ENCODE measurements at regions not wholly inside any gene's neighbourhood (a gene's known extent, or its start where the extent isn't known, plus 50 kb on each side); places are given as distances from the start of the nearest gene placed in this dataset.
A peak's percentile ranks its signal among the peaks of the same experiment; 100 is the strongest.

DNA sequence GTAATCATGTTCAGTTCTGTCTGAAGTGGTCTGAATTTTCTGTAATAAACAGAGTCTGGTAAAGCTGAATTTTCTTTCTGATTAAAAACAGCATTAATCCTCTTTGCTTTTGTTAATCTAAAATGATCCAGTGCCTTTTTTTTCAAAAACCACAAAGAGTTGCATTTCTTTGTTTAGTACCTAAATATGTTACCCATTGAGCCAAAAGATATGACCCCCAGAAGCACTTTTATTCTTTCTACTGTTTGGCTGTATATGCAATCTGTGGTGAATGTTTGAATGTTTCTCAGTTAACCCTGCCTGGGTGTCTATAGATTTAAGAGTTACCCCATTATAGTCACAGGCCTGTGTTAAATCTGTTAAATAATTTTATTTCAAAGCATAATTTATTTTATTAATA lies 394.8 kb downstream of the PTPRC start:
- TF ChIP-seq CTCF (IDR thresholded peaks at IDR 0.05; ENCODE audit: control extremely low read depth, extremely low read depth, low read depth, missing control alignments), result no peak
- ChIA-PET POLR2A (no interaction called here), CTCF (interaction anchor here (1.2 kb wide), 1 partner anchor 8 kb away, joined by 3 read pairs; no protein-coding TSS in a partner anchor)
- no peak for DNase-seq (ENCODE audit: extremely low spot score)

GRCh38 chr1:199038156-199038555 lies 399.3 kb downstream of the PTPRC start:
- POLR2A ChIA-PET, result no interaction called here

DNA sequence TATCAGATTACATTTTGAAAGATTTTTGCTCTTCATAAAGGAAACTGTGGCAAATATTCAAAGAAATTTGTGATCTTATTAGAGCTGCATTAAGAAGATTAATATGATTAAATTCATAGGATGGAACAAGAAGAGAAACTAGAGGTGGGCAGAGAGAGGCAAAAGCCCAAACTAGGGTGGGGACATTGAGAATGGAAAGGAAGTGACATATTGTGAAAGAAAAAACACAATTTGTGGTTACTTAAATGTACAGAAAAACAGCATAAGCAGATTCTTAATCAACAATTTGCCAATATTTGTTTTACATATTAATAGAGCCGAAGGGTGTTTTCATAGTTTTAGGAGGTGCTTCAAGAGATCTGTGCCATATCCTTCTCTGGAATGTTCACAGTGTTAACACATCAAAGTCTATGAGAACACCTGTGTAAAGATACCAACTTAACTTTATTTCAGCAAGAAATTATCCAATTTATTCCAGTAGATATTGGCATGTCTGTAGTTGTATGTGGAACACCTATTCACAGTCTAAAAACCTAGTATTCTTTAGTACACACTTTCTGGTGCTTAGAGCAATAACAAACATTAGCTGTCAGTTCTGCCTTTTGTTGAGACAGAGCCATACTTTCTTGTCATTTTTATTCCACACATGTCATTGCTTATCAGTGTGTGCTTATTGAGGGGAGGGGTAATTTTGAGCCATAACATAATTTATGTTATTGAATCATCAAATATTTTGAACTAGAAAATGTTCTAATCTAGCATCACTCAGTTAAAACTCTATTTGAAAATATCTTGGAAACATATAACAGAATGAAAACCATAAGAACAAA lies 401.5 kb downstream of the PTPRC start:
- DNase-seq (ENCODE audit: extremely low spot score), result no peak
- no peak for TF ChIP-seq CTCF (IDR thresholded peaks at IDR 0.05; ENCODE audit: control extremely low read depth, extremely low read depth, low read depth, missing control alignments)
- POLR2A ChIA-PET, result no interaction called here
- CTCF ChIA-PET, result no interaction called here

More at GRCh38 chr1:199038156-199038555, 399.3 kb downstream of the PTPRC start:
- CTCF ChIA-PET, result interaction anchor here (1.4 kb wide), 1 partner anchor 8 kb away, joined by 4 read pairs; no protein-coding TSS in a partner anchor
- TF ChIP-seq CTCF (IDR thresholded peaks at IDR 0.05; ENCODE audit: control extremely low read depth, extremely low read depth, low read depth, missing control alignments), result no peak
- no peak for DNase-seq (ENCODE audit: extremely low spot score)

GRCh38 chr1:199041173-199041914 lies 402.5 kb downstream of the PTPRC start:
- ChIA-PET CTCF (interaction anchor here (1.0 kb wide), 2 partner anchors 8 to 202 kb away, joined by 3 to 6 read pairs; no protein-coding TSS in a partner anchor), POLR2A (no interaction called here)
- TF ChIP-seq CTCF (IDR thresholded peaks at IDR 0.05; ENCODE audit: control extremely low read depth, extremely low read depth, low read depth, missing control alignments), result no peak
- peak; percentile 28 for DNase-seq (ENCODE audit: extremely low spot score)

DNA sequence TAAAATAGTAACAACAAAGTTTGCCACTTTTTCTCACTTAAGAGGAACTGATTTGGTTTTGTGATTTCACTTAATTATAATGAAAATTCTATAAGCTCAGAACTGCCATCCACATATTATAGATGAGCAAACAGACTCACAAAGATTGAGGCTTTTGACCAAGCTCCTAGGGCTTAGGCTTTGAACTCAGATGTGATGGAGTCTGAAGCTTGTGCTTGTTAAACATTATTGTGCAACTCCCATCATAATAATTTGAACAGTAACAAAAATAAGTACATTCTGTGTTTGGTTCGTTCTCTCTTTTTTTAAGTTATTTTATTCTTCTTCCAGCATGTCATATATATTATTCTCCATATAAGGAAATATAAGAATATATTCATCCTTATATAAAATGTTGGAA lies 403.4 kb downstream of the PTPRC start:
- ChIA-PET CTCF (interaction anchor here (0.6 to 1.0 kb wide), 3 partner anchors 9 to 202 kb away, joined by 3 to 6 read pairs (median 3); no protein-coding TSS in a partner anchor), POLR2A (no interaction called here)
- no peak for DNase-seq (ENCODE audit: extremely low spot score)

More for the DNA sequence above, 403.4 kb downstream of the PTPRC start:
- TF ChIP-seq CTCF (IDR thresholded peaks at IDR 0.05; ENCODE audit: control extremely low read depth, extremely low read depth, low read depth, missing control alignments), result no peak
